ENCODE measurements at regions not wholly inside any gene's neighbourhood (a gene's known extent, or its start where the extent isn't known, plus 50 kb on each side); places are given as distances from the start of the nearest gene placed in this dataset.

- Histone ChIP-seq H3K36me3 (ENCODE audit: insufficient read depth) (no peaks in the 10 kb centered on the region), H3K9me2 (ENCODE audit: insufficient read depth) (no peaks in the 10 kb centered on the region), H3K27ac (ENCODE audit: low read depth) (no peak overlapping the region), H3F3A (replicated peaks; ENCODE audit: low read depth) (no peaks in the 10 kb centered on the region), H3K79me2 (replicated peaks; ENCODE audit: insufficient read depth) (no peaks in the 10 kb centered on the region), H3K27me3 (ENCODE audit: insufficient read depth) (no peaks in the 10 kb centered on the region), H3K4me1 (ENCODE audit: insufficient read depth) (no peaks in the 10 kb centered on the region), H2AFZ (no peak overlapping the region), H4K20me1 (replicated peaks; ENCODE audit: insufficient read depth) (no peaks in the 10 kb centered on the region), H3K4me2 (no peak overlapping the region), H3K4me3 (no peak overlapping the region)
- Mint-ChIP-seq H3K36me3 (ENCODE audit: low read depth) (no peaks in the 10 kb centered on the region), H3K9me3 (no peaks in the 10 kb centered on the region), H3K27me3 (ENCODE audit: insufficient read depth, low read depth, poor library complexity) (no peaks in the 10 kb centered on the region), H3K27ac (no peak overlapping the region), H3K4me3 (no peak overlapping the region), H3K4me1 (no peaks in the 10 kb centered on the region)
- no peak for TF ChIP-seq ETS1 (IDR thresholded peaks at IDR 0.05)
- ATAC-seq (no peak), DNase-seq (ENCODE audit: low spot score) (no peak)
Measured at GRCh38 chr2:14720739-14721138, 88.2 kb downstream of the LRATD1 start.

GRCh38 chr2:14722904-14723570 lies 90.5 kb downstream of the LRATD1 start:
- Mint-ChIP-seq H3K4me3 (no peak overlapping the region), H3K27ac (no peak overlapping the region), H3K27me3 (ENCODE audit: insufficient read depth, low read depth, poor library complexity) (no peaks in the 10 kb centered on the region), H3K4me1 (no peaks in the 10 kb centered on the region), H3K9me3 (no peaks in the 10 kb centered on the region), H3K36me3 (ENCODE audit: low read depth) (no peaks in the 10 kb centered on the region)
- ATAC-seq (no peak), DNase-seq (ENCODE audit: low spot score) (no peak)
- Histone ChIP-seq H3K4me2 (no peak overlapping the region), H3K9me2 (ENCODE audit: insufficient read depth) (0 out of 2 replicates have a peak, but pooled peaks cover 2% of the 10 kb centered on the region), H3K27me3 (ENCODE audit: insufficient read depth) (no peaks in the 10 kb centered on the region), H4K20me1 (replicated peaks; ENCODE audit: insufficient read depth) (no peaks in the 10 kb centered on the region), H3K27ac (ENCODE audit: low read depth) (no peak overlapping the region), H3K4me3 (no peak overlapping the region), H3F3A (replicated peaks; ENCODE audit: low read depth) (no peaks in the 10 kb centered on the region), H3K36me3 (ENCODE audit: insufficient read depth) (no peaks in the 10 kb centered on the region), H3K4me1 (ENCODE audit: insufficient read depth) (no peaks in the 10 kb centered on the region), H2AFZ (no peak overlapping the region), H3K79me2 (replicated peaks; ENCODE audit: insufficient read depth) (no peaks in the 10 kb centered on the region)
- peak in 1 of 2 experiments; percentile 28; a peak in 2 of 4 replicates for TF ChIP-seq CTCF (conservative IDR thresholded peaks at IDR 0.05; ENCODE audit: low read depth in 2 of 2)
- TF ChIP-seq JUNB (IDR thresholded peaks at IDR 0.05; ENCODE audit: unreplicated experiment), result no peak

DNA sequence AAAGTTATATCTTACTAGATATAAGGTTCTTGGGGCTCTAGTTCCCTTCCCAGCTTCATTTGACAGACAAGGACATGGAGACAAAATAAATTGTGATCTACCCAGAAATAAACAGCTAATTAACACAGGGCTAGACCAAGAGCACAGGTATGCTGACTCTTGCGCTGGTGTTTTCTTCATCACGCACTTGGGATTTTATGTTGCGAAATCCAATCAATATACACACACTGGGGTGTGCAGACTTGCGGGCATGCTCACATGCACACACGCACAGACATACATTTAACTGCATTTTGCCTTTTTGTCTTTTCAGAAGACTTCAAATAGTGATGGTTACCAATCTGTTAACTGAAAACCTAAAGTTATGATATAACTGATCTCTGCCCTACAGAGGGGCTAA lies 91.2 kb downstream of the LRATD1 start:
- H3K4me1 ChIP-seq (ENCODE audit: insufficient read depth), result no peaks in the 10 kb centered on the region
- no peaks in the 10 kb centered on the region for H3K36me3 ChIP-seq (ENCODE audit: insufficient read depth)
- no peaks in the 10 kb centered on the region for H4K20me1 ChIP-seq (replicated peaks; ENCODE audit: insufficient read depth)
- DNase-seq (ENCODE audit: low spot score), result no peak
- H3K79me2 ChIP-seq (replicated peaks; ENCODE audit: insufficient read depth), result no peaks in the 10 kb centered on the region
- Mint-ChIP-seq H3K4me3 (no peak overlapping the region), H3K9me3 (no peaks in the 10 kb centered on the region), H3K36me3 (ENCODE audit: low read depth) (no peaks in the 10 kb centered on the region), H3K27me3 (ENCODE audit: insufficient read depth, low read depth, poor library complexity) (no peaks in the 10 kb centered on the region), H3K27ac (no peak overlapping the region), H3K4me1 (no peaks in the 10 kb centered on the region)
- H3F3A ChIP-seq (replicated peaks; ENCODE audit: low read depth), result no peaks in the 10 kb centered on the region
- H3K27me3 ChIP-seq (ENCODE audit: insufficient read depth), result no peaks in the 10 kb centered on the region
- no peak overlapping the region for H3K27ac ChIP-seq (ENCODE audit: low read depth)
- TF ChIP-seq ZNF114 (CRISPR knock-in tag; IDR thresholded peaks at IDR 0.05) (no peak), EZH2 (IDR thresholded peaks at IDR 0.05; ENCODE audit: low read depth, unreplicated experiment) (no peak), STAT1 (IDR thresholded peaks at IDR 0.05; ENCODE audit: unreplicated experiment) (no peak), ETS1 (IDR thresholded peaks at IDR 0.05) (no peak)
- H3K4me2 ChIP-seq, result no peak overlapping the region
- H3K4me3 ChIP-seq, result no peak overlapping the region
- H3K9me2 ChIP-seq (ENCODE audit: insufficient read depth), result 0 out of 2 replicates have a peak, but pooled peaks cover 2% of the 10 kb centered on the region
- ATAC-seq, result no peak
- H2AFZ ChIP-seq, result no peak overlapping the region

Data from GM23338 (cell line).